ENCODE measurements at regions not wholly inside any gene's neighbourhood (a gene's known extent, or its start where the extent isn't known, plus 50 kb on each side); places are given as distances from the start of the nearest gene placed in this dataset.

DNA sequence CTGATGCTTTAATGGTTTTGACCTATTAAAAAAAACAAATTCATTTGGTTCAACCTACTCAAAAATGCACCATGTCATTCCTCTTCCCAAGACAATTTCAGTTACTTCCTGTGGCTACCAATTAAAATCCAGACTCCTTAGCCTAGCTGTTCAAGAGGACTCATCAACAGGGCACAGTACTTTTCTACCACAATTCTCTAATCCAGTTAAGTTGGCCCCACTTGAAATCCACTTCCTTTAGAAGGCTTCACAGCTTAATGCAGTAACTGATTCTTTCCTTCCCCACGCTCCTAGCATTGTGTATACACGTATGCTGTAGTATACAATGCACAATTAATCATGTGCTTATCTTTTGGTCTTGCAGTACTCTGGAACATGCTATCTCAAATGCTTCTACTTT lies 129.8 kb downstream of the UGT8 start:
- H3K36me3 ChIP-seq: no peaks in the 10 kb centered on the region
- no peaks in the 10 kb centered on the region for H3K4me1 ChIP-seq
- no peak overlapping the region for H3K27ac ChIP-seq
- no peak overlapping the region for H3K4me3 ChIP-seq
- no peaks in the 10 kb centered on the region for H3K27me3 ChIP-seq
- no peak for DNase-seq (ENCODE audit: low spot score in 2 of 2)
- no peak for TF ChIP-seq POLR2A (IDR thresholded peaks at IDR 0.05)
- TF ChIP-seq CTCF (IDR thresholded peaks at IDR 0.05): no peak
- TF ChIP-seq POLR2AphosphoS5 (IDR thresholded peaks at IDR 0.05): no peak
- H3K9me3 ChIP-seq: no peaks in the 10 kb centered on the region
- intact Hi-C loops (cut with DNase I; ENCODE audit: low total_unique reads): loop anchor here (5.0 kb wide), 1 partner anchor 274 kb away; no protein-coding TSS in a partner anchor

GRCh38 chr4:114729068-114729738 lies 130.6 kb downstream of the UGT8 start:
- TF ChIP-seq POLR2A (IDR thresholded peaks at IDR 0.05) (no peak), POLR2AphosphoS5 (IDR thresholded peaks at IDR 0.05) (no peak), CTCF (IDR thresholded peaks at IDR 0.05) (no peak)
- intact Hi-C loops (cut with DNase I; ENCODE audit: low total_unique reads): loop anchor here (5.0 kb wide), 1 partner anchor 273 kb away; no protein-coding TSS in a partner anchor
- DNase-seq (ENCODE audit: low spot score in 2 of 2): no peak
- Histone ChIP-seq H3K36me3 (no peaks in the 10 kb centered on the region), H3K4me1 (no peaks in the 10 kb centered on the region), H3K27ac (no peak overlapping the region), H3K27me3 (no peaks in the 10 kb centered on the region), H3K4me3 (no peak overlapping the region), H3K9me3 (no peaks in the 10 kb centered on the region)

- intact Hi-C loops (cut with DNase I; ENCODE audit: low total_unique reads): no loop called here
- no peaks in the 10 kb centered on the region for H3K9me3 ChIP-seq
- no peaks in the 10 kb centered on the region for H3K4me1 ChIP-seq
- H3K4me3 ChIP-seq: no peak overlapping the region
- DNase-seq (ENCODE audit: low spot score in 2 of 2): no peak
- TF ChIP-seq POLR2AphosphoS5 (IDR thresholded peaks at IDR 0.05) (no peak), POLR2A (IDR thresholded peaks at IDR 0.05) (no peak), CTCF (IDR thresholded peaks at IDR 0.05) (no peak)
- H3K36me3 ChIP-seq: no peaks in the 10 kb centered on the region
- no peak overlapping the region for H3K27ac ChIP-seq
- no peaks in the 10 kb centered on the region for H3K27me3 ChIP-seq
These were observed 136.0 kb downstream of the UGT8 start for GRCh38 chr4:114734594-114734993.

DNA sequence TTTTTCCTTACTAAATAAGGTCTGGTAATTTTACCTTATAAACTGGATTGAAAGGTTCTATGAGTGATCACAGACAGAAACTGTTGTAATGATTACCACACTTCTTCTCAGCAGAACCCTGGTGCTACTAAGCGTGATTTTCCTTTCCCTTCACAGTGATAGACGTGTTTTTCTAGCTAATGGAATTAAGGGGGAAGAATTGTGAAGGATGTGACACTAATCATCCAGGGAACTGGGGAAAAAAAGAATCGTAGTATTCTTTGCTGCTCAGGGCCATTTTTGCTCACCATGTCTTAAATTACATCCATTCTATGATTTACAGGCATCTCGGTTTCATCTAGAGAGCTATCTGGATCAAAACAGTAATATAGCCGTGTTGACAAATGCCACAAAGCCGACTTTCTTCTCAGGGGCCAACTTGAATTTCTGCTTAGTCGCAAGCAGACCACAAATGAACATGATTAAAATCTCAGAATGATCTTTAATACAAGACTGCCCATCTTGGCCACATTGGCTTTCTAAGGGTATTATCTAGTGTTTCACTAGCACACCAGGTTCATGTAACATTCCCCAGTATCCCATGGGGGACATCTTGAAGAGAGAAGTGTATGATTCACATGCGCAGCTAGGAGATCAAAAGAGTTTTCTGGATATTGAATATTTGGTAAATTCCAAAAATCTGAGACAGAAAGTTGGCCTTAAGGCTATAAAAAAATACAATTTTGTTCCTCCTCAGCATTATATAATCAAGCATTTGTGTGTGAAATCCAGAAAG lies 154.0 kb downstream of the UGT8 start:
- no peaks in the 10 kb centered on the region for H3K27me3 ChIP-seq
- H3K27ac ChIP-seq: no peak overlapping the region
- H3K4me1 ChIP-seq: no peaks in the 10 kb centered on the region
- H3K36me3 ChIP-seq: no peaks in the 10 kb centered on the region
- TF ChIP-seq POLR2A (IDR thresholded peaks at IDR 0.05): no peak
- TF ChIP-seq CTCF (IDR thresholded peaks at IDR 0.05): no peak
- TF ChIP-seq POLR2AphosphoS5 (IDR thresholded peaks at IDR 0.05): no peak
- no peak for DNase-seq (ENCODE audit: low spot score in 2 of 2)
- no peaks in the 10 kb centered on the region for H3K9me3 ChIP-seq
- no peak overlapping the region for H3K4me3 ChIP-seq
- intact Hi-C loops (cut with DNase I; ENCODE audit: low total_unique reads): no loop called here

- Histone ChIP-seq H3K4me3 (no peak overlapping the region), H3K4me1 (no peaks in the 10 kb centered on the region), H3K9me3 (no peaks in the 10 kb centered on the region), H3K27ac (no peak overlapping the region), H3K27me3 (no peaks in the 10 kb centered on the region), H3K36me3 (no peaks in the 10 kb centered on the region)
- no peak for DNase-seq (ENCODE audit: low spot score in 2 of 2)
- TF ChIP-seq POLR2A (IDR thresholded peaks at IDR 0.05) (no peak), CTCF (IDR thresholded peaks at IDR 0.05) (no peak), POLR2AphosphoS5 (IDR thresholded peaks at IDR 0.05) (no peak)
- intact Hi-C loops (cut with DNase I; ENCODE audit: low total_unique reads): no loop called here
These were observed 156.0 kb downstream of the UGT8 start for GRCh38 chr4:114754616-114755015.

All from breast epithelium (tissue), 4 donors.